ENCODE measurements at regions not wholly inside any gene's neighbourhood (a gene's known extent, or its start where the extent isn't known, plus 50 kb on each side); places are given as distances from the start of the nearest gene placed in this dataset.

- DNase-seq (ENCODE audit: low read depth in 2 of 3, low spot score in 1 of 3) = no peak
Measured at GRCh38 chr14:27077710-27078109, 479.9 kb upstream of the NOVA1 start.

- DNase-seq (ENCODE audit: low read depth in 2 of 3, low spot score in 1 of 3) = no peak
Measured at GRCh38 chr14:27078191-27078590, 480.4 kb upstream of the NOVA1 start.

- no peak for DNase-seq (ENCODE audit: low read depth in 2 of 3, low spot score in 1 of 3)
Measured at GRCh38 chr14:27079716-27080115, 481.9 kb upstream of the NOVA1 start.

GRCh38 chr14:27085500-27085899, 487.7 kb upstream of the NOVA1 start:
- no peak for DNase-seq (ENCODE audit: low read depth in 2 of 3, low spot score in 1 of 3)

GRCh38 chr14:27090716-27091115, 492.9 kb upstream of the NOVA1 start:
- no peak for DNase-seq (ENCODE audit: low read depth in 2 of 3, low spot score in 1 of 3)

GRCh38 chr14:27091973-27092372, 494.1 kb upstream of the NOVA1 start:
- no peak for DNase-seq (ENCODE audit: low read depth in 2 of 3, low spot score in 1 of 3)

GRCh38 chr14:27096091-27096490, 498.3 kb upstream of the NOVA1 start:
- no peak for DNase-seq (ENCODE audit: low read depth in 2 of 3, low spot score in 1 of 3)

- DNase-seq (ENCODE audit: low read depth in 2 of 3, low spot score in 1 of 3) = no peak
Measured at GRCh38 chr14:27098451-27098850, 500.6 kb upstream of the NOVA1 start.

- no peak for DNase-seq (ENCODE audit: low read depth in 2 of 3, low spot score in 1 of 3)
Measured at GRCh38 chr14:27114180-27114579, 516.3 kb upstream of the NOVA1 start.

- no peak for DNase-seq (ENCODE audit: low read depth in 2 of 3, low spot score in 1 of 3)
Measured at GRCh38 chr14:27123162-27123561, 525.3 kb upstream of the NOVA1 start.

GRCh38 chr14:27127838-27128237, 530.0 kb upstream of the NOVA1 start:
- no peak for DNase-seq (ENCODE audit: low read depth in 2 of 3, low spot score in 1 of 3)

GRCh38 chr14:27134200-27134599, 536.4 kb upstream of the NOVA1 start:
- DNase-seq (ENCODE audit: low read depth in 2 of 3, low spot score in 1 of 3) = no peak

- DNase-seq (ENCODE audit: low read depth in 2 of 3, low spot score in 1 of 3) = no peak
Measured at GRCh38 chr14:27145170-27145569, 547.3 kb upstream of the NOVA1 start.

- no peak for DNase-seq (ENCODE audit: low read depth in 2 of 3, low spot score in 1 of 3)
Measured at GRCh38 chr14:27148143-27148542, 550.3 kb upstream of the NOVA1 start.

GRCh38 chr14:27164139-27164538, 566.3 kb upstream of the NOVA1 start:
- no peak for DNase-seq (ENCODE audit: low read depth in 2 of 3, low spot score in 1 of 3)

- DNase-seq (ENCODE audit: low read depth in 2 of 3, low spot score in 1 of 3) = no peak
Measured at GRCh38 chr14:27175489-27175888, 577.7 kb upstream of the NOVA1 start.

- DNase-seq (ENCODE audit: low read depth in 2 of 3, low spot score in 1 of 3) = no peak
Measured at GRCh38 chr14:27181333-27181732, 583.5 kb upstream of the NOVA1 start.

GRCh38 chr14:27184427-27184826, 586.6 kb upstream of the NOVA1 start:
- no peak for DNase-seq (ENCODE audit: low read depth in 2 of 3, low spot score in 1 of 3)

- no peak for DNase-seq (ENCODE audit: low read depth in 2 of 3, low spot score in 1 of 3)
Measured at GRCh38 chr14:27186048-27186447, 588.2 kb upstream of the NOVA1 start.

- DNase-seq (ENCODE audit: low read depth in 2 of 3, low spot score in 1 of 3) = no peak
Measured at GRCh38 chr14:27187136-27187535, 589.3 kb upstream of the NOVA1 start.

GRCh38 chr14:27190296-27190695, 592.5 kb upstream of the NOVA1 start:
- DNase-seq (ENCODE audit: low read depth in 2 of 3, low spot score in 1 of 3) = no peak

- no peak for DNase-seq (ENCODE audit: low read depth in 2 of 3, low spot score in 1 of 3)
Measured at GRCh38 chr14:27199272-27199671, 601.4 kb upstream of the NOVA1 start.

GRCh38 chr14:27205036-27205435, 607.2 kb upstream of the NOVA1 start:
- DNase-seq (ENCODE audit: low read depth in 2 of 3, low spot score in 1 of 3) = no peak

GRCh38 chr14:27211741-27212140, 613.9 kb upstream of the NOVA1 start:
- DNase-seq (ENCODE audit: low read depth in 2 of 3, low spot score in 1 of 3) = no peak

Measured in stimulated activated CD4-positive, alpha-beta T cell treated with anti-CD3 and anti-CD28 coated beads, Interleukin-12 subunit alpha, Interleukin-12 subunit beta, amount 100 ng/mL, for 48 hours (primary cell).